Right atrium auricular region (tissue), 2 donors: ENCODE measurements at regions not wholly inside any gene's neighbourhood (a gene's known extent, or its start where the extent isn't known, plus 50 kb on each side); places are given as distances from the start of the nearest gene placed in this dataset.

Source experiments
- DNase-seq: peaks from one replicate; pipeline ENCODE4 v3.0.0-alpha.2; 2019; ENCODE audit warnings: low spot score
- H3K27ac ChIP-seq, 2 donors: fragments of 200-600 bp; sonication (generic); 1 replicate in 1 of 2; 2 replicates in 1 of 2; pipeline ENCODE4 v1.5.1; 2016 to 2019
- H3K27me3 ChIP-seq, 2 donors: fragments of 200-600 bp; sonication (generic); one replicate each; pipeline versions ENCODE4 v1.5.1 to v1.6.0; 2017 to 2019
- H3K36me3 ChIP-seq: fragments of 200-600 bp; sonication (generic); one replicate; pipeline ENCODE4 v1.5.1; 2016
- H3K4me1 ChIP-seq, 2 donors: fragments of 200-600 bp; sonication (generic); one replicate each; pipeline versions ENCODE4 v1.5.1 to v1.6.0; 2017 to 2019
- H3K4me3 ChIP-seq, 2 donors: fragments of 200-600 bp; sonication (generic); 1 replicate in 1 of 2; 2 replicates in 1 of 2; pipeline ENCODE4 v1.5.1; 2017 to 2019; ENCODE audit warnings: mild to moderate bottlenecking in 1 of 2, moderate library complexity in 1 of 2
- H3K9me3 ChIP-seq, 2 donors: fragments of 200-600 bp; sonication (generic); one replicate each; pipeline ENCODE4 v1.5.1; 2019
- CTCF ChIP-seq, 2 donors: fragments of 200-600 bp; sonication (generic); IDR thresholded peaks; one replicate each; pipeline ENCODE4 v1.5.1; 2019; ENCODE audit warnings: antibody characterized with exemption in 2 of 2

DNA sequence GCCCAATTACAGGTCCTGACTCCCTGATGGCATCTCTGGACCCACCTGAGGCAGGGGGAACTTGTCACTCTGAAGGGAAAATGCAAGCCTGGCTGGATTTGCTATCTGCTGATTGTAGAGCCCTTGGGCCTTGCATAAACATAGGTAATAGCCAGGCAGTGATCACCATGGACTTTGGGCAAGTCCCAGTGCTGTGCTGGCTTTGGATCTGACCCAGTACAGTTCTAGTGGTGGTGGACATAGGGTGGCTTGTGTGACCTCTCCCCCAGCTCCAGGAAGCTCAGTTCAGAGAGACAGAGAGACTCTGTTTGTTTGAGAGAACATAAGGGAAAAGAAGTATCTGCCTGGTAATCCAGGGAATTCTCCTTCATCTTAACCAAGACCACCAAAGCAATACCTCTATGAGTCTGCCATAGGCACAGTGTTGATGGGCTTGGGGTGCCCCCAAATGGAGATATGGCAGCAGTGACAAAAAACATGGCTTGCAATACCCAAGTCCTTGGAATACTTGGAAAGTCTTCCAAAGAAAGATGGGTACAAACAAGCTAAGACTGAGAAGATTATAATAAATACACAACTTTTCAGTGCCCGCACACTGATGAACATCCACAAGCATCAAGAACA lies 348.5 kb downstream of the PYDC2 start:
- DNase-seq, result no peak
- H3K9me3 ChIP-seq, result peaks cover 0 to 22% of the 10 kb centered on the region in 2 donors

GRCh38 chr3:191813245-191813644 lies 352.3 kb downstream of the PYDC2 start:
- peaks cover 0 to 22% of the 10 kb centered on the region in 2 donors for H3K9me3 ChIP-seq
- no peak for TF ChIP-seq CTCF (IDR thresholded peaks at IDR 0.05)
- no peaks in the 10 kb centered on the region for H3K27me3 ChIP-seq

More for the DNA sequence above, 348.5 kb downstream of the PYDC2 start:
- Histone ChIP-seq H3K4me3 (no peak overlapping the region), H3K27ac (no peak overlapping the region), H3K27me3 (no peaks in the 10 kb centered on the region), H3K36me3 (no peaks in the 10 kb centered on the region), H3K4me1 (no peaks in the 10 kb centered on the region)
- no peak for TF ChIP-seq CTCF (IDR thresholded peaks at IDR 0.05)

DNA sequence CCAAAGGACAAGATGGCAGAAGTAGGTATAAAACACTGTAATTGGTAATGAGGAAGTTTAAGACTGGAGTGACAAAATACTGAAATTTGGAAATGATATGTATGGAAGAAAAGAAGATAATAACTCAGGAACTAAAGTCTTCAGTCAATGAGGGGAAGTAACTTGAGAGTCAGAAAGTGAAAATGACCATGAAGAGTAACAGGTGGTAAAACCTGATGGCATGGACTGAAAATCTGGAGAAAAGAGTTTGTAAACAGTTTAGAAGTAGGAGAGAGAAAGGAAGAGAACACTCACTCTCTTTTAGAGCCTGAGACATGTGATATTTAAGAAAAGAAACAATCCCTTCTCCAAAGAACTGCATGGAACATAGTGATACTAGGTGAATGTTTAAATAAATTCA lies 387.9 kb downstream of the PYDC2 start:
- no peak for DNase-seq
- no peak for TF ChIP-seq CTCF (IDR thresholded peaks at IDR 0.05)
- no peaks in the 10 kb centered on the region for H3K9me3 ChIP-seq

More at GRCh38 chr3:191813245-191813644, 352.3 kb downstream of the PYDC2 start:
- H3K4me1 ChIP-seq, result no peaks in the 10 kb centered on the region
- no peak overlapping the region for H3K27ac ChIP-seq
- no peak overlapping the region for H3K4me3 ChIP-seq
- no peak for DNase-seq
- no peaks in the 10 kb centered on the region for H3K36me3 ChIP-seq

DNA sequence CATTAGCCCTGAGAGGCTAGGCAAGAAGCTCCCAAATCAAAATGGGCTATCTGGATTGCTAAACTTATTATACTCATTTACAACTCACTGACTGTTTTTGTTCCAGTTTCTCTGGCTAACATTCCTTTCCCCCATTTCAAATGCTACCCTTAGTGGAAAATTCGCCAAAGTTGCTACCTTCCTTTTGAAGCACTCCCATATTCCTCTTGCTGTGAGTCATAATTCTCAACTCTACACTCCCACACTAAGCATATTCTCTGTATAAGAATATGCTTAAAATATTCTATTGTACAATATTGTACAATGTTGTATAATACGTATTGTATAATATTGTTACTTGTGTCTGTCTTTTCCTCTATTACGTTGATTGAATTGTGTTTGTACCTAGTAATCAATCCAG lies 398.6 kb downstream of the PYDC2 start:
- H3K27me3 ChIP-seq, result no peaks in the 10 kb centered on the region
- no peak overlapping the region for H3K4me3 ChIP-seq
- H3K4me1 ChIP-seq, result no peaks in the 10 kb centered on the region
- no peak for TF ChIP-seq CTCF (IDR thresholded peaks at IDR 0.05)
- no peak for DNase-seq
- H3K9me3 ChIP-seq, result no peaks in the 10 kb centered on the region
- H3K27ac ChIP-seq, result no peak overlapping the region
- no peaks in the 10 kb centered on the region for H3K36me3 ChIP-seq

More for the DNA sequence above, 387.9 kb downstream of the PYDC2 start:
- Histone ChIP-seq H3K27ac (no peak overlapping the region), H3K36me3 (no peaks in the 10 kb centered on the region), H3K4me3 (no peak overlapping the region), H3K4me1 (no peaks in the 10 kb centered on the region), H3K27me3 (no peaks in the 10 kb centered on the region)

- Histone ChIP-seq H3K9me3 (no peaks in the 10 kb centered on the region), H3K4me3 (no peak overlapping the region), H3K27ac (no peak overlapping the region), H3K4me1 (no peaks in the 10 kb centered on the region), H3K27me3 (no peaks in the 10 kb centered on the region), H3K36me3 (no peaks in the 10 kb centered on the region)
- no peak for TF ChIP-seq CTCF (IDR thresholded peaks at IDR 0.05)
- no peak for DNase-seq
Observed at GRCh38 chr3:191869738-191870415, 408.9 kb downstream of the PYDC2 start.
